Activated gamma-delta T cell treated with Interleukin-2 at 50 U/mL for 16 hours (primary cell): ENCODE measurements at regions not wholly inside any gene's neighbourhood (a gene's known extent, or its start where the extent isn't known, plus 50 kb on each side); places are given as distances from the start of the nearest gene placed in this dataset.
"Not testable (repeated sequence)": the region's sequence is repeated elsewhere in the genome, so short reads cannot be mapped to it uniquely, and the experiment has no call there.

Experiments
- DNase-seq: peaks from one replicate; pipeline ENCODE4 v3.0.0-alpha.2; 2020

GRCh38 chr18:47669815-47670214 lies 260.6 kb downstream of the SMAD2 start:
- no peak for DNase-seq

GRCh38 chr18:47658498-47658897 lies 272.0 kb downstream of the SMAD2 start:
- no peak for DNase-seq

- DNase-seq, result no peak
Measured at GRCh38 chr18:47654988-47655387, 275.5 kb downstream of the SMAD2 start.

GRCh38 chr18:47644896-47645295 lies 285.6 kb downstream of the SMAD2 start:
- no peak for DNase-seq

GRCh38 chr18:47637551-47637950 lies 292.9 kb downstream of the SMAD2 start:
- DNase-seq, result not testable (repeated sequence)

GRCh38 chr18:47635416-47635815 lies 295.0 kb downstream of the SMAD2 start:
- DNase-seq, result no peak

- no peak for DNase-seq
Measured at GRCh38 chr18:47632970-47633635, 297.4 kb downstream of the SMAD2 start.

- no peak for DNase-seq
Measured at GRCh38 chr18:47628893-47629292, 301.6 kb downstream of the SMAD2 start.

GRCh38 chr18:47628240-47628781 lies 302.1 kb downstream of the SMAD2 start:
- no peak for DNase-seq

GRCh38 chr18:47627030-47627429 lies 303.4 kb downstream of the SMAD2 start:
- DNase-seq, result no peak

GRCh38 chr18:47619771-47620448 lies 310.5 kb downstream of the SMAD2 start:
- no peak for DNase-seq

GRCh38 chr18:47618758-47619157 lies 311.7 kb downstream of the SMAD2 start:
- no peak for DNase-seq

- DNase-seq, result no peak
Measured at GRCh38 chr18:47615043-47615442, 315.4 kb downstream of the SMAD2 start.

GRCh38 chr18:47613929-47614328 lies 316.5 kb downstream of the SMAD2 start:
- no peak for DNase-seq

GRCh38 chr18:47611649-47612048 lies 318.8 kb downstream of the SMAD2 start:
- DNase-seq, result no peak

GRCh38 chr18:47606526-47606925 lies 323.9 kb downstream of the SMAD2 start:
- no peak for DNase-seq

GRCh38 chr18:47605093-47605492 lies 325.4 kb downstream of the SMAD2 start:
- DNase-seq, result no peak

GRCh38 chr18:47604021-47604420 lies 326.4 kb downstream of the SMAD2 start:
- DNase-seq, result no peak

- no peak for DNase-seq
Measured at GRCh38 chr18:47603158-47603557, 327.3 kb downstream of the SMAD2 start.

GRCh38 chr18:47602273-47602897 lies 328.1 kb downstream of the SMAD2 start:
- no peak for DNase-seq

- DNase-seq, result no peak
Measured at GRCh38 chr18:47601581-47602272, 328.7 kb downstream of the SMAD2 start.

GRCh38 chr18:47595831-47596501 lies 334.5 kb downstream of the SMAD2 start:
- no peak for DNase-seq

GRCh38 chr18:47594621-47595086 lies 335.8 kb downstream of the SMAD2 start:
- DNase-seq, result no peak
